ENCODE measurements at regions not wholly inside any gene's neighbourhood (a gene's known extent, or its start where the extent isn't known, plus 50 kb on each side); places are given as distances from the start of the nearest gene placed in this dataset.

- no peak for ATAC-seq
- WGBS, 2 donors (ENCODE audit: low coverage in 1 of 2): no CpG with 5 or more reads among the region's 2 CpGs
- Histone ChIP-seq H3K4me1 (no peaks in the 10 kb centered on the region), H3K27ac (no peak overlapping the region), H3K27me3 (no peaks in the 10 kb centered on the region), H3K36me3 (no peaks in the 10 kb centered on the region), H3K4me3 (no peak overlapping the region), H3K9me3 (peaks cover 0 to 38% (median 0%) of the 10 kb centered on the region in 3 donors)
- TF ChIP-seq POLR2AphosphoS5 (IDR thresholded peaks at IDR 0.05) (no peak), POLR2A (IDR thresholded peaks at IDR 0.05) (no peak), EP300 (IDR thresholded peaks at IDR 0.05) (no peak)
- TF ChIP-seq, protein P1, sequence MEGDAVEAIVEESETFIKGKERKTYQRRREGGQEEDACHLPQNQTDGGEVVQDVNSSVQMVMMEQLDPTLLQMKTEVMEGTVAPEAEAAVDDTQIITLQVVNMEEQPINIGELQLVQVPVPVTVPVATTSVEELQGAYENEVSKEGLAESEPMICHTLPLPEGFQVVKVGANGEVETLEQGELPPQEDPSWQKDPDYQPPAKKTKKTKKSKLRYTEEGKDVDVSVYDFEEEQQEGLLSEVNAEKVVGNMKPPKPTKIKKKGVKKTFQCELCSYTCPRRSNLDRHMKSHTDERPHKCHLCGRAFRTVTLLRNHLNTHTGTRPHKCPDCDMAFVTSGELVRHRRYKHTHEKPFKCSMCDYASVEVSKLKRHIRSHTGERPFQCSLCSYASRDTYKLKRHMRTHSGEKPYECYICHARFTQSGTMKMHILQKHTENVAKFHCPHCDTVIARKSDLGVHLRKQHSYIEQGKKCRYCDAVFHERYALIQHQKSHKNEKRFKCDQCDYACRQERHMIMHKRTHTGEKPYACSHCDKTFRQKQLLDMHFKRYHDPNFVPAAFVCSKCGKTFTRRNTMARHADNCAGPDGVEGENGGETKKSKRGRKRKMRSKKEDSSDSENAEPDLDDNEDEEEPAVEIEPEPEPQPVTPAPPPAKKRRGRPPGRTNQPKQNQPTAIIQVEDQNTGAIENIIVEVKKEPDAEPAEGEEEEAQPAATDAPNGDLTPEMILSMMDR (IDR thresholded peaks at IDR 0.05): no peak
Measured at GRCh38 chr5:10030219-10030831, 219.4 kb downstream of the ATPSCKMT start.

DNA sequence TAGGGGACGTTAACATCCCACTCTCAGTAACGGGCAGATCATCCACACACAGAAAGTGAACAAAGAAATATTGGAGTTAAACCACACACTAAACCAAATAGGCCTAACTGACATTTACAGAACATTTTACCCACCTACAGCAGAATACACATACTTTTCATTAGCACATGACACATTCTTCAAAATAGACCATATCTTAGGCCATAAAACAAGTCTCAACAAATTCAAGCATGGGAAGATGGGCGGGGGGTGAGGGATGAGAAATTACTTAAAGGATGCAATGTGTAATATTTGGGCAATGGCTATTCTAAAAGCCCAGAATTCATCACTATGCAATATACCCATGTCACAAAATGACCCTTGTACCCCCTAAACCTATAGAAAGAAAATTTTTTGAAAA lies 226.2 kb downstream of the ATPSCKMT start:
- 79 to 88% methylated on average over 3 of the region's 3 CpGs for WGBS, 2 donors (ENCODE audit: low coverage in 1 of 2)
- TF ChIP-seq EP300 (IDR thresholded peaks at IDR 0.05) (no peak), POLR2AphosphoS5 (IDR thresholded peaks at IDR 0.05) (no peak), POLR2A (IDR thresholded peaks at IDR 0.05) (no peak)
- TF ChIP-seq, protein P1 (IDR thresholded peaks at IDR 0.05): no peak
- Histone ChIP-seq H3K36me3 (no peaks in the 10 kb centered on the region), H3K27me3 (no peaks in the 10 kb centered on the region), H3K4me3 (no peak overlapping the region), H3K9me3 (peaks cover 0 to 32% (median 0%) of the 10 kb centered on the region in 3 donors), H3K27ac (no peak overlapping the region), H3K4me1 (no peaks in the 10 kb centered on the region)
- ATAC-seq: no peak

DNA sequence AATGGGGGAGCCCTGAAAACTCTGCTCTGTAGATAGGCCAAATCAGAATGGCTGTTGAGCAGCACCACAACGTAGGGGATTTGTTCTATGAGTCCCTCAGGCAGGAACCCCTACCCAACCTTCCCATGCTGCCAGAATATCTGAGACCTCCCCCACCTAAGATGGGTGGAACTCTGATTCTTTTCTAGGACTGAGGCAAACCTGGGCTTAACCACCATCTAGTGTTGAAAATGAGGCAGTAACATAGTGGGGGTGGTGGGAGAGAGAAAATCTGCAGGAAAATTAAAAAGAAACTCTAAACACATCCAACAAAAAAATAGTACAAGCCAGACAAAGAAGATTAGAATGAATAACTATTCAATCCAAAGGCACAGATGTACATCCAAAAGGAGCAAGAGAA lies 228.4 kb downstream of the ATPSCKMT start:
- no peaks in the 10 kb centered on the region for H3K27me3 ChIP-seq
- no peak overlapping the region for H3K4me3 ChIP-seq
- H3K4me1 ChIP-seq: no peaks in the 10 kb centered on the region
- H3K36me3 ChIP-seq: no peaks in the 10 kb centered on the region
- no peak overlapping the region for H3K27ac ChIP-seq
- no peak for ATAC-seq
- H3K9me3 ChIP-seq: peaks cover 0 to 28% (median 0%) of the 10 kb centered on the region in 3 donors
- WGBS, 2 donors (ENCODE audit: low coverage in 1 of 2): 75% methylated on average over 1 of the region's 1 CpG; no CpG with 5 or more reads in 1 of the 2 donors
- TF ChIP-seq POLR2AphosphoS5 (IDR thresholded peaks at IDR 0.05) (no peak), POLR2A (IDR thresholded peaks at IDR 0.05) (no peak), EP300 (IDR thresholded peaks at IDR 0.05) (no peak)
- TF ChIP-seq, protein P1 (IDR thresholded peaks at IDR 0.05): no peak

DNA sequence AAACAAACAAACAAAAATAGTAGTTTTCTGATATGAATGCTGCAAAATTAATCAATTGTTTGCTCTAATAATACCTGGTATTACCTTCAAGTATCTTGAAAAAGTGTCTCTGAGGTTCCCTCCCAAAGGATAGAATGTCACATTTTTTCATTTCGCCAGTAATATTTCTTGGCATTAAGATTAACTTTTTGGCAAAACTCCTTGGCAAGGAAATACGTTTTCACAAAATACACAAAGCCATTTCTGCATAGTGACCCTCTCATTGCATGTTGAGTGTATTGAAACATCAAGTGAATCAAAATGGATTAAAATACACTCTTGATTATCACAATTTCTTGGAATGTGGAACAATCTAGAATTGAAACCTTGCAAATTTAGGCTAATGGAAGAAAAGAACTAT lies 230.5 kb downstream of the ATPSCKMT start:
- no peak for ATAC-seq
- Histone ChIP-seq H3K27ac (no peak overlapping the region), H3K27me3 (no peaks in the 10 kb centered on the region), H3K9me3 (peaks cover 0 to 16% (median 0%) of the 10 kb centered on the region in 3 donors), H3K4me1 (no peaks in the 10 kb centered on the region), H3K4me3 (no peak overlapping the region), H3K36me3 (no peaks in the 10 kb centered on the region)
- 20 to 24% methylated on average over 2 of the region's 2 CpGs for WGBS, 2 donors (ENCODE audit: low coverage in 1 of 2)
- no peak for TF ChIP-seq EP300 (IDR thresholded peaks at IDR 0.05)
- no peak for TF ChIP-seq POLR2AphosphoS5 (IDR thresholded peaks at IDR 0.05)
- TF ChIP-seq POLR2A (IDR thresholded peaks at IDR 0.05): no peak

DNA sequence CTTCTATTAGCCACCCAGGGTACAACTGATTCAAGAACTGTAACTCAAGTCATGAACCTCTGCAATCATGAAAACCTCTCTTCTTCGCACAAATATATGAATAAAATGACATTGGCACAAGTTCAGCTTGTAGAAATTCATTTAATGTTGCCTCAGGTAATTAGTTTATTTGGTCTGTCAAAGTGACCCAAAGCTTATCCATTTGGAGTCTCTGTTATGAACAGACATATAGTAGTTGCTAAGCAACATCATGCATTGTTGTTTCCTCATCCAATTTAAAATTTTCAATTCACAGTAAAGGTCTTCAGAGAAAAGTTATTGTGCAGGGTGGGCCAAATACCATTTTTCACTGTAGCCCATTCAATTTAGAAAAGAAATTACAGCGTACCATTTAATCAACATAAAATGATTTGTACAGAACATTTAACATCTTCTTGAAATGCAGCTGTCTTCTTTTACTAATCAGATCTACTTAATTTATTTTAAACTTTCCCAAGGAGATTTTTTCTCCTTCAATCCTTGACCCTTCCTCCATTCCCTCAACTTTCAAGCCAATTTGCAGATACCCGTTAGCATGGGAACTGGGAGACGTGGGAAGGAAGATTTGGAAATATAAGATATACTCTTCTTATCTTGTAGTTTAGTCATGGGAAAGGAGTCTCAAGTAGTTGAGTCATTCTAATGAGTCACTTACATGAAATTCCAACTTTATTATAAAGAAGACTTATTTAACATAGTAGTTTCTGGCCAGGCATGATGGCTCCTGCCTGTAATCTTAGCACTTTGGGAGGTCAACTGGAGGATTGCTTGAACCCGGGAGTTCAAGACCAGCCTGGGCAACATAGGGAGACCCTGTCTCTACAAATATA lies 231.3 kb downstream of the ATPSCKMT start:
- Histone ChIP-seq H3K9me3 (peaks cover 0 to 14% (median 0%) of the 10 kb centered on the region in 3 donors), H3K4me1 (no peaks in the 10 kb centered on the region), H3K27ac (no peak overlapping the region), H3K27me3 (no peaks in the 10 kb centered on the region), H3K36me3 (no peaks in the 10 kb centered on the region), H3K4me3 (no peak overlapping the region)
- ATAC-seq: no peak
- WGBS, 2 donors (ENCODE audit: low coverage in 1 of 2): 62 to 78% methylated on average over 3 to 5 of the region's 5 CpGs
- TF ChIP-seq EP300 (IDR thresholded peaks at IDR 0.05): no peak
- no peak for TF ChIP-seq POLR2AphosphoS5 (IDR thresholded peaks at IDR 0.05)
- TF ChIP-seq POLR2A (IDR thresholded peaks at IDR 0.05): no peak
- TF ChIP-seq, protein P1 (IDR thresholded peaks at IDR 0.05): no peak

All from gastroesophageal sphincter (tissue), 4 donors.